Subcutaneous abdominal adipose tissue (tissue), 5 donors: ENCODE measurements at regions not wholly inside any gene's neighbourhood (a gene's known extent, or its start where the extent isn't known, plus 50 kb on each side); places are given as distances from the start of the nearest gene placed in this dataset.
A peak's percentile ranks its signal among the peaks of the same experiment; 100 is the strongest.

Source experiments
- H3K27ac ChIP-seq: one replicate; pipeline ENCODE4 v1.7.0; 2013; ENCODE audit warnings: low read depth, mild to moderate bottlenecking, inconsistent platforms, low read length, moderate library complexity
- H3K27me3 ChIP-seq, 5 donors: one replicate each; pipeline ENCODE4 v1.7.0; 2013; ENCODE audit warnings: low read length in 5 of 5, inconsistent platforms in 1 of 5; ENCODE audit not compliant: control insufficient read depth in 5 of 5, insufficient read depth in 4 of 5
- H3K36me3 ChIP-seq, 5 donors: one replicate each; pipeline ENCODE4 v1.7.0; 2013; ENCODE audit warnings: low read length in 5 of 5; ENCODE audit not compliant: control insufficient read depth in 5 of 5, insufficient read depth in 5 of 5
- H3K4me1 ChIP-seq, 5 donors: one replicate each; pipeline ENCODE4 v1.7.0; 2013; ENCODE audit warnings: low read length in 5 of 5, mild to moderate bottlenecking in 3 of 5, moderate library complexity in 1 of 5; ENCODE audit not compliant: control insufficient read depth in 5 of 5, insufficient read depth in 5 of 5
- H3K4me3 ChIP-seq, 5 donors: one replicate each; pipeline ENCODE4 v1.7.0; 2013; ENCODE audit warnings: low read length in 5 of 5, low read depth in 1 of 5
- H3K9ac ChIP-seq, 5 donors: one replicate each; pipeline ENCODE4 v1.7.0; 2013; ENCODE audit warnings: low read length in 5 of 5, mild to moderate bottlenecking in 4 of 5, moderate library complexity in 3 of 5
- H3K9me3 ChIP-seq, 5 donors: one replicate each; pipeline ENCODE4 v1.7.0; 2013; ENCODE audit warnings: low read length in 5 of 5; ENCODE audit not compliant: control insufficient read depth in 5 of 5
- donor health status: healthy.
- donor health status: healthy.
- donor health status: healthy.
- donor health status: healthy.
- donor health status: healthy.

DNA sequence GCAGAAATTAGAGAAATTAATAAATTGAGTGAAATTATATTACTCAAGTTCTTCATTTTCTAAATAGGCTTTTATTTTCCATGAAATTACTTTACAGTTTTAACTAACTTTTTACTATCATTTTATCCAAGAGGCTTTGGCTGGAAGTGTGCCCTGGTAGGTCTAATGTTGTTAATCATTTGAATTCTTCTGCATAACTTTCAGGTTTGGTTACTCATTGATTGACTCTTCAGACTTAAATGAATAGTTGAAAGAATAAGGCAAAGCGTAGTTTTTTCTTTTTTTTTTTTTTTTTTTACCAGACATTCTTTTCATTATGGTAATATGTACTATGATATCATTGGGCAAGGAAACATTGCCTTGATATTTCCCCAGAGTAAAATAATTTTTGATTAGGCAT lies 228.4 kb upstream of the MMADHC start:
- H3K4me3 ChIP-seq, result no peak overlapping the region
- H3K4me1 ChIP-seq, result peaks cover 0 to 12% (median 7%) of the 10 kb centered on the region in 5 donors
- peaks cover 0 to 4% (median 0%) of the 10 kb centered on the region in 5 donors for H3K9me3 ChIP-seq
- H3K27me3 ChIP-seq, result no peaks in the 10 kb centered on the region
- no peaks in the 10 kb centered on the region for H3K36me3 ChIP-seq
- no peak overlapping the region for H3K27ac ChIP-seq
- no peak overlapping the region for H3K9ac ChIP-seq

DNA sequence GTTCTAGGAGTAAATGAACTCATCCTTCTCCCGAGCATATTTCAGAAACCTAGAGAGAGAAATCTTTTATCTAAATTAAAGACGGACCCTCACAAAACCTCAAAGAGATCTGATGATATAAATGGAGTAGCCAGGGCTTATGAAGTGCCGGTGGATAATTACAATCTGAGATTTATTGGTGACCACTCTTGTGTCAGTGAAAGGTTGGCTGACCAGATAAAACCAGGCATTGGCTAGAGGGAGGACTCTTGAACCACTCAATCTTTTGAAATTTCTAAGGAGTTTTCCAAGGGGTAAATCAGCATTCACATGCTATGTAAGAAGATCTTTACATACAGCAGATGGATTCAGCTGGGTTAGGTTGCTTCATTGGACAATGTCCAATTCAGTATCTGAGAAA lies 227.3 kb upstream of the MMADHC start:
- no peaks in the 10 kb centered on the region for H3K27me3 ChIP-seq
- H3K36me3 ChIP-seq, result no peaks in the 10 kb centered on the region
- peaks cover 0 to 12% (median 7%) of the 10 kb centered on the region in 5 donors for H3K4me1 ChIP-seq
- no peak overlapping the region for H3K27ac ChIP-seq
- peaks cover 0 to 4% (median 0%) of the 10 kb centered on the region in 5 donors for H3K9me3 ChIP-seq
- no peak overlapping the region for H3K9ac ChIP-seq
- H3K4me3 ChIP-seq, result no peak overlapping the region

DNA sequence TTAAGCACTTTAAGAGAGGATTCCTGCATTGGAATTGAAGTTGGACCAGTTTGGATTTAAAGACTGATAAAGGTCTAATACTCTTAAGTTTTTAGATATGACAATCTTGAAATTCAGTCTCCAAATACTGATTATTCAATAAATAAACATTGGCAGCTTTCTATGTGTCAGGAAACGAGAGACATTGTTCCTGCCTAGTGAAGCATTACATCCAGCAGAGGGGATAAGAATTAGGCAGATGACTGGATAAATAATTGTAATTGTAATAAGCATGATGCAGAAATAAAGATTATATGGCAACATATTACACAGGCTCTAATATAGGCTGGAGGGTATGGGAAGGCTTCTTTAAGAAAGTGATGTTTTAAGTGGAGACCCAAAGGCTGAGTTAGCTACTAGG lies 226.5 kb upstream of the MMADHC start:
- Histone ChIP-seq H3K27ac (no peak overlapping the region), H3K9ac (no peak overlapping the region), H3K4me1 (peaks cover 0 to 12% (median 7%) of the 10 kb centered on the region in 5 donors), H3K9me3 (peaks cover 0 to 4% (median 0%) of the 10 kb centered on the region in 5 donors), H3K4me3 (no peak overlapping the region), H3K27me3 (no peaks in the 10 kb centered on the region), H3K36me3 (no peaks in the 10 kb centered on the region)

DNA sequence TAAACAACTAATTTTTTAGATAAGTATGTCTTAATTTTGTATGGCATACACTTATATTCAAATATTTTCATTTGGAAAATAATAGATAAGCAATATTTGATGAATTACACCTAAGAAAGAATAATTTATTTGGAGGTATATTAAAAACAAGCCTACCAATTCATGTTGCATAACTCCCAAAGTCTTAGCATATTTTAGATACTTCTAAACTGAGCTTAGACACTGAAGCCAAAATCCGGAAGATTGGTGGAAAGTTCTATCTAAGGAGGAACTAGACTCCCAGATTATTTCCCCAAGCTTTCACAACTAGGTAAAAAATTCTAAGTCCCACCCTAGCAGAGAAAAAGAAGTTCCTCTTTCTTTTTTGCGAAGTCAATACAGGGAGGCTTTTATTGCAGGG lies 221.0 kb upstream of the MMADHC start:
- Histone ChIP-seq H3K9me3 (peaks cover 0 to 4% (median 0%) of the 10 kb centered on the region in 5 donors), H3K9ac (no peak overlapping the region), H3K4me3 (no peak overlapping the region), H3K36me3 (no peaks in the 10 kb centered on the region), H3K27ac (no peak overlapping the region), H3K4me1 (peaks cover 0 to 6% (median 0%) of the 10 kb centered on the region in 5 donors), H3K27me3 (no peaks in the 10 kb centered on the region)

DNA sequence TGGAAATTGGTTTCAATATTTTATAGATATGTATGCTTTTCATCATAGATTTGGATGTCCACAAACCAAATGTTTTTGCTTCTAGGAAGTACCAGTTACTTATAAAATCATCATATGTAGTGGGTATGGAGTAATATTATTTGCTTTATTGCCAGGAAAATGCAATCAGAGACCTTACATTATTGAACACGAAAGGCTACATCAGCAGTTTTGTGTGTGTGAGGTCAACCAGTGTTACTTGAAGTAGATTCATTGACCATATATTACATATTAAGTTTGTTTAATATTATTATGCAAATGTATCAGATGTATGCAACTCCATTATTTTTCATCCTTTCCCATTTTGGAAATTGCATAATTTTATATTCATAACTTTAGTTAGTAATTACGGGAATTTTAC lies 219.1 kb upstream of the MMADHC start:
- Histone ChIP-seq H3K27ac (no peak overlapping the region), H3K36me3 (no peaks in the 10 kb centered on the region), H3K4me1 (peaks cover 0 to 6% (median 0%) of the 10 kb centered on the region in 5 donors), H3K9ac (no peak overlapping the region), H3K4me3 (no peak overlapping the region), H3K27me3 (no peaks in the 10 kb centered on the region), H3K9me3 (peaks cover 0 to under 1% (median 0%) of the 10 kb centered on the region in 5 donors)

DNA sequence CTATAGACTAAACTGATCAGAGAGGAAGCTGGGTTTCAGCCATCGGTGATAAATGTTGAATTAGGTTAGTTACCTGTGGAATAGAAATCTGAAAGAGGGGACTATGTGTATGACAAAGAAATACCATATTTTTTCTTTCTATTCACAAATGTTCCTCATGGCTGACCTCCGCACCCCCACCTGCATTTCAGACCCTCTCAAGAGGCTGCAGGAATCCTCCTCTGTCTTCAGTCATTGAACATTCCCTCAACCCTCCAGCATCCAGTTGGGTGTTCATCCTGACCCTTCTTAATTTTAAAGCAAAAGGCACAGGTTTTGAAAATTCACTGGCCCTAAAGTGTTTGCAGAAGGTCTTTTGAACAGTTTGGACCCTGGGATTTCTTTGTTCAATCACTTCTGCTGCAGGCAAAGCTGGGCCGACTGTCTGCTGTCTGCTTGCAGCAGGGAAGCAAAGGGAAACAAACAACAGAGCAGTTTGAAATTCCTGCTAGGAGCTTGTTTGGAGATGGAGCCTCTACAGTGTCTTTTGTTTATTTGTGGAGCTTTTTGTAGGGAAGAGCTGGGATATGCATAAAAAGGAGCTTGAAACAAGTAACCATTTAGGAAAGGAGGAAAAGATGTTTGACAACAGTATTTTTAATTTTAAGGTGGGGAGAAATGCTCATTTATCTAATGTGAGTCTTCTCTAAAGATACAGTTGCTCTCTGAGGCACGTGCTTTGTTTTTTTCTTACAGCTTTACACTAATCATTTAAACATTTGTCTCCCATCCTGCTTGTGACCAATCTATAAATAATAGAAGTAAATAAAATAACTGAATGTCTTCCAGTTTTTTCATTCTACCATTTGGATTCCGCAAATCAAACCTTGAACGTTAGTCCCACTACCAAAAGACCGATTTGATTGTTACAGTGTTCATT lies 213.3 kb upstream of the MMADHC start:
- no peak overlapping the region for H3K9ac ChIP-seq
- H3K27ac ChIP-seq, result no peak overlapping the region
- H3K36me3 ChIP-seq, result no peaks in the 10 kb centered on the region
- H3K4me1 ChIP-seq, result no peaks in the 10 kb centered on the region
- no peaks in the 10 kb centered on the region for H3K27me3 ChIP-seq
- no peaks in the 10 kb centered on the region for H3K9me3 ChIP-seq
- H3K4me3 ChIP-seq, result no peak overlapping the region

DNA sequence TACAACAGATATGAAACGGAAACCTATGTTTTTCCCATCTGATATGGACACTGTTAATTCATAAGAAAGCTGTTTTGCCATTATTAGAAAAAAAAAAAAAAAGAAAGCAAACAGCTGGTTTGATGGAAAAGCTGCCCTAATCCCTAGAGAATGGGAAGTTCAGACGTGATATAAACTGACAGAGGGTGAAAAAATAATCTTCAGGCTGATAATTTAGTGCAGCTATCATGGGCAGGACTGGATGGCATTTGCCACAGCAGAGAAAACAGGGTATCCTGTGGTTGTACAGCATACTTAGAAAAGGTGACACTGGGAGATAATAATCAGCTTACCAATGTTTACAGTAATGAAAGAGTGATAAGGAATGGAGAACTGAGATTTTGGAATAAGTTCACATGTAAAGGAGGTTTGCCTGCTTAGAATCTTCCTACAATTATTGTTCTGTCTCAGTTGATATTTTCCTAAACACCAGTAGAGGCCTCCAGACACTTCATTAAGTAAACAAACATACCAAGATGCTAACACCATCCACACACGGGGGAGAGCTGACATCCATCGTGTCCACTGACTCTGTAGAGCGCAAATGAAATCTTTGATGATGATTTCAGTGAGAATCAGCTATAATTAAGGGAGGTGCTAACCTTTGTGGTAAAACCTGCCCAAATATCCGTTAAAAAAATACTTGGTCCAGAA lies 211.6 kb upstream of the MMADHC start:
- Histone ChIP-seq H3K36me3 (no peaks in the 10 kb centered on the region), H3K9ac (no peak overlapping the region), H3K9me3 (no peaks in the 10 kb centered on the region), H3K4me1 (no peaks in the 10 kb centered on the region), H3K4me3 (no peak overlapping the region), H3K27ac (no peak overlapping the region), H3K27me3 (no peaks in the 10 kb centered on the region)

DNA sequence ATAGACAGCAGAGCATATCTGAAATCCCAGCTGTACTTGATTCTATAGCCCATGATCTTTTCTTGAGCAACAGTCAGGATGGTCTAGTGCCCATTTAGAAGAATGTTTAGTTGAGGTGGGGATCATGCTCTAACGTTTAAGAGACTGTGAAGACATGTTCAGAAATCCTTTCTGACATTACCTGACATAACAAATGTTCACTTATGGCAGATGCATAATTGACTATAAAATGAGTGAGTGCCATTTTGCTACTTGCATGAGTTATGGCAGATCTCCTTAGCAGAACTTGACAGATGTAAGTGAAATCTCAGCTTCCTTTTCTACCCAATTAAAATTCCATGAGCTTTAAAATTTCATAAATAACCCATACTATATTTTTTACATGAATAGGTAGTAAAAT lies 209.5 kb upstream of the MMADHC start:
- Histone ChIP-seq H3K27me3 (no peaks in the 10 kb centered on the region), H3K4me3 (no peak overlapping the region), H3K27ac (no peak overlapping the region), H3K4me1 (no peaks in the 10 kb centered on the region), H3K9ac (peak overlapping the region in 1 of 5 donors; percentile 11), H3K9me3 (no peaks in the 10 kb centered on the region), H3K36me3 (no peaks in the 10 kb centered on the region)

DNA sequence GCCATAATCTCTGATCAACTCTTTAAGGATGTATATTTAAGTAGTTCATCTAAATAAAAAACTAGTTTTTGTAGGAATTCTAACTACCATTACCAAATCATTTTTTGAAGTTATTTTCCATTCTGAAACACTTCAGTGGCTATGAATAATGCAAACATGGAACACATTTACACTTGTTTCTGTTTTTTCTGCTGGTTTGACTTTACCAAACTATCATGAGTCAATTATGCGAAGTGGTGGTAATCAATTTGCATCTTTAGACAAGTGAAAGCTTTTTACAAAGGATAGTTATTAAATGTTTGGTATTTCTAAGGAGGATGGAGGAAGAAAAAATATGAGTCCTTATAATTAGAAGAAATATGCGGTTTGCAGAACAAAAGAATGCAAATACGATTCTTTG lies 202.0 kb upstream of the MMADHC start:
- Histone ChIP-seq H3K4me3 (no peak overlapping the region), H3K9ac (no peak overlapping the region), H3K9me3 (no peaks in the 10 kb centered on the region), H3K27ac (no peak overlapping the region), H3K27me3 (no peaks in the 10 kb centered on the region), H3K36me3 (no peaks in the 10 kb centered on the region), H3K4me1 (no peaks in the 10 kb centered on the region)

DNA sequence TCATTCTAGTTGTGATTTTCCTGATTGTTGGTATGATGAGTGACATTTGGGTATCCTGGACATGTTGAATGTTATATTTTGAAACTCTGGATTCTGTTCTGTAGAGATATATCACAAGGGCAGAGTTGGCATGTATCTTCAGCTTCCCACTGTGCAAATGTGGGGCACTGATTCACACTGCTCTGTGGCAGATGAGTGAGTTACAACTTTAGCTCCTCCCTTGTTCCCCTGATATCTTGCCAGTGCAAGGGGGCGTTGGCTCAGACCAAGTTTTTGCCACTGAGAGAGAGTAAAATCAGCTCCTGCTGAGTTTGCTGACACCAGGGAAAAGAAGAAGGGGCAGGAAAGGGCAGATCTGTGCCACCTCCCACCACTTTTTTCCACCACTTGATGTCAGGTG lies 199.6 kb upstream of the MMADHC start:
- Histone ChIP-seq H3K4me1 (no peaks in the 10 kb centered on the region), H3K27me3 (no peaks in the 10 kb centered on the region), H3K36me3 (no peaks in the 10 kb centered on the region), H3K9me3 (no peaks in the 10 kb centered on the region), H3K4me3 (no peak overlapping the region), H3K27ac (no peak overlapping the region), H3K9ac (no peak overlapping the region)
